ENCODE measurements at regions not wholly inside any gene's neighbourhood (a gene's known extent, or its start where the extent isn't known, plus 50 kb on each side); places are given as distances from the start of the nearest gene placed in this dataset.

DNA sequence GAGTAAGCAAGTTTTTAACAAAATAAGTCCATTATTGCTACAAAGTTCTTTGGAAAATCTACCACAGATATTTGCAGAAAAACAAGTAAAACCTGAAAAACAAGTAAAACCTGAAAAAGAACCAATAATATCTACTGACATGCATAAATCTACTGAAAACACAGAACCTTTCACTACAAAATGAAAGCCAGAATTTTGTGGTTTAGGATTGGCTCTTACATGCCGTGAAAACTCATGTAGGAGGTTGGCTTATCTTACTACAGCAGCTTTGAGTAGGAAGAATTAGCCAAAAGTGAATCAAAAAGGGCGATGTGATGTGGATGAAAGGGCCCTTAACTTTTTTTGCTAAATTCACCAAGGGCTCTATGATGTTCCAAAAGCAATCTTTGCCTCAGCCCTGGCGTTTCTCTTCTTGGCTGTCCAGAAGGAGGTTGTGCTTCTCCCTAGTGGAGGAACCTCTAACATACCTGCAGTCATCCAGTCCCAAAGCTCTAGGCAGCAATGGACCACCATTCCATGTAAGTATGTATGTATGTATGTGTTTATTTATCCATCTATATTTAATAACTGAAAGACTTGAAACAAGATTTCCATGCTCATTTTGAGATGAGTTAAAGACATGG, 93.5 kb upstream of the ZNF804B start (continued):
- TF ChIP-seq CHD7 (IDR thresholded peaks at IDR 0.05; ENCODE audit: insufficient replicate concordance, low read length) (no peak), JUND (IDR thresholded peaks at IDR 0.05; ENCODE audit: low read length) (no peak), GABPA (IDR thresholded peaks at IDR 0.05; ENCODE audit: borderline replicate concordance, insufficient read depth, low read length) (no peak), RAD21 (IDR thresholded peaks at IDR 0.05 in 1 of 2, conservative IDR thresholded peaks at IDR 0.05 in 1 of 2; ENCODE audit: low read depth in 2 of 2, low read length in 2 of 2) (peak in 1 of 2 experiments; percentile 31; a peak in 1 of 4 replicates), BACH1 (IDR thresholded peaks at IDR 0.05; ENCODE audit: low read length) (no peak)
